HUES48 (cell line): ENCODE measurements at regions not wholly inside any gene's neighbourhood (a gene's known extent, or its start where the extent isn't known, plus 50 kb on each side); places are given as distances from the start of the nearest gene placed in this dataset.

ENCODE experiments used
- H3K27ac ChIP-seq: one replicate; pipeline ENCODE4 v1.7.0; 2013; ENCODE audit warnings: low read depth, low read length, inconsistent platforms
- H3K27me3 ChIP-seq: 2 replicates; pipeline ENCODE4 v1.6.1; 2013; ENCODE audit warnings: mild to moderate bottlenecking, low read length; ENCODE audit not compliant: control insufficient read depth, insufficient read depth
- H3K36me3 ChIP-seq: 2 replicates; pipeline ENCODE4 v1.6.1; 2013; ENCODE audit warnings: low read length; ENCODE audit not compliant: control insufficient read depth, insufficient read depth
- H3K4me1 ChIP-seq: 2 replicates; pipeline ENCODE4 v1.6.1; 2013; ENCODE audit warnings: mild to moderate bottlenecking, low read length; ENCODE audit not compliant: control insufficient read depth, insufficient read depth
- H3K4me3 ChIP-seq: 2 replicates; pipeline ENCODE4 v1.5.1; 2013; ENCODE audit warnings: mild to moderate bottlenecking, low read depth, low read length
- H3K9ac ChIP-seq: 2 replicates; pipeline ENCODE4 v1.6.1; 2013; ENCODE audit warnings: mild to moderate bottlenecking, low read depth, low read length, moderate library complexity
- H3K9me3 ChIP-seq: 2 replicates; pipeline ENCODE4 v1.6.1; 2013; ENCODE audit warnings: low read length; ENCODE audit not compliant: control insufficient read depth, insufficient read depth

- Histone ChIP-seq H3K36me3 (no peaks in the 10 kb centered on the region), H3K4me1 (0 out of 2 replicates have a peak, but pooled peaks cover 8% of the 10 kb centered on the region), H3K27me3 (no peaks in the 10 kb centered on the region), H3K4me3 (no peak overlapping the region), H3K9ac (no peak overlapping the region), H3K27ac (peak overlapping the region; percentile 37), H3K9me3 (no peaks in the 10 kb centered on the region)
These were observed 384.9 kb downstream of the MAFB start for GRCh38 chr20:40304119-40304613.

- H3K36me3 ChIP-seq = no peaks in the 10 kb centered on the region
These were observed 394.3 kb downstream of the MAFB start for GRCh38 chr20:40294747-40295146.

GRCh38 chr20:40294175-40294574 lies 394.9 kb downstream of the MAFB start:
- Histone ChIP-seq H3K4me3 (no peak overlapping the region), H3K36me3 (no peaks in the 10 kb centered on the region), H3K4me1 (peaks cover 9% of the 10 kb centered on the region; the same call in 1 of the 2 replicates), H3K27me3 (no peaks in the 10 kb centered on the region), H3K9me3 (no peaks in the 10 kb centered on the region), H3K9ac (no peak overlapping the region), H3K27ac (no peak overlapping the region)

More at GRCh38 chr20:40294747-40295146, 394.3 kb downstream of the MAFB start:
- H3K4me1 ChIP-seq = peaks cover 3% of the 10 kb centered on the region; the same call in 1 of the 2 replicates
- no peak overlapping the region for H3K27ac ChIP-seq
- H3K9ac ChIP-seq = no peak overlapping the region
- no peak overlapping the region for H3K4me3 ChIP-seq
- H3K9me3 ChIP-seq = no peaks in the 10 kb centered on the region
- H3K27me3 ChIP-seq = no peaks in the 10 kb centered on the region

DNA sequence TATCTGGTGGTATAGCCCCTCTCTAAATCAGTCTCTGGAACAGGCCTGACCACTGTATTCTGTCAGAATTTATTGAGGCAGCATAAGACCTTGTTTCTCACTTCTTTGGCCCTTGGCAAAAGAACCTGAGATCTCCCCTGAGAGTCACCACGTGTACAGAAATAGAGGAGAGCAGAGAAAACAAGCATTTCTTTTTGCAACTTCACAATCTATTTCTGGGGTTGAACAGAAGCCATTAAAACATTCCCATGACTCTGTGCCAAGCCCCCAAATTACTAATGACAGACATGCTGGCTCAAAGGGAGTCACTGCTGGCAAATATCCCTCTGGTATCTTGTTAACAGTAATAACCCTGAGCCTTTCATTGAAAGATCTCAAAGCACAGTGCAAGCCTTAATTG lies 395.3 kb downstream of the MAFB start:
- no peak overlapping the region for H3K4me3 ChIP-seq
- H3K27me3 ChIP-seq = no peaks in the 10 kb centered on the region
- H3K9ac ChIP-seq = no peak overlapping the region
- H3K36me3 ChIP-seq = no peaks in the 10 kb centered on the region
- no peak overlapping the region for H3K27ac ChIP-seq
- H3K9me3 ChIP-seq = no peaks in the 10 kb centered on the region
- peaks cover 13% of the 10 kb centered on the region for H3K4me1 ChIP-seq

GRCh38 chr20:40291493-40292135 lies 397.4 kb downstream of the MAFB start:
- H3K9me3 ChIP-seq = no peaks in the 10 kb centered on the region
- no peak overlapping the region for H3K27ac ChIP-seq
- H3K9ac ChIP-seq = no peak overlapping the region
- H3K4me3 ChIP-seq = no peak overlapping the region
- no peaks in the 10 kb centered on the region for H3K27me3 ChIP-seq
- peaks cover 30% of the 10 kb centered on the region for H3K4me1 ChIP-seq
- no peaks in the 10 kb centered on the region for H3K36me3 ChIP-seq

DNA sequence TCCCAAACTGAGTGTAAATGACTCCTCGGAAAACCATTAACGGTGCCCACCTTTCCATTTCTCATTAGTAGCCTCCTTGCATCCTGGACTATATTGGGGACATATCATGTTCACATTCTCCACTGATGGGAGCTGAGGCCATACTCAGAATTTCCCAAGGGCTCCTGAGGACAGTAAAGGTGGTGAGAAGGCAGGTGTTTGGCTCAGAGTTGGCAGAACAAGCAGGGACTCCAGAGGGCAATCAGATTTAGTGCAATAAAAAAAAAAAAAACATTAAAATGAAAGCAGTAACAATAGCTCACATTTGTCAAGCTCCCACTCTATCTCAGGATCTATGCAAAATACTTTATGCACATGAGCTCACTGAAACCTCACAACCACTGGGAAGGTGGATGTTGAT lies 401.4 kb downstream of the MAFB start:
- H3K9me3 ChIP-seq = no peaks in the 10 kb centered on the region
- H3K36me3 ChIP-seq = no peaks in the 10 kb centered on the region
- no peak overlapping the region for H3K9ac ChIP-seq
- H3K27ac ChIP-seq = no peak overlapping the region
- no peak overlapping the region for H3K4me3 ChIP-seq
- no peaks in the 10 kb centered on the region; the same call in 1 of the 2 replicates for H3K27me3 ChIP-seq
- H3K4me1 ChIP-seq = peaks cover 30% of the 10 kb centered on the region

- H3K9ac ChIP-seq = no peak overlapping the region
- H3K4me1 ChIP-seq = peaks cover 30% of the 10 kb centered on the region
- H3K9me3 ChIP-seq = no peaks in the 10 kb centered on the region
- peaks cover 5% of the 10 kb centered on the region; the same call in 1 of the 2 replicates for H3K36me3 ChIP-seq
- H3K27me3 ChIP-seq = no peaks in the 10 kb centered on the region; the same call in 1 of the 2 replicates
- no peak overlapping the region for H3K27ac ChIP-seq
- no peak overlapping the region for H3K4me3 ChIP-seq
These were observed 402.0 kb downstream of the MAFB start for GRCh38 chr20:40286975-40287531.

DNA sequence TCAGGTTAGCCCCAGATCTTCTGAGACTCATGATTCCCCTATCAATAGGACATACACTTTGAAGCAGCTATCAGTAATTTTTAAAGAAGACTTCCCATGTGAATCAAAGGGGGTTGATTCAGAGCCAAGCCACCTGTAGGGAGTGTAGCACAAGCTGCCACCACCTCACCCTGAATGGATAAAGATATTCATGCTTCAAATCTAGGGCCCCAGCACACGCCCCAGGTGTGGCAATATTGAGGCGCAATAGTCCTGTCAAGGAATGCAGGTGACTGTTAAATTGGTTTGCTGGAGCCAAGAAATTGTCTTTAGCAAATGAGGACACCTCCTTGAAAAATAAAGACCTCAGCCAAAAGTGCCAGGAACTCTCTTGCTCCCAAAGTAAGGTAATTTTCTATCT lies 404.4 kb downstream of the MAFB start:
- H3K36me3 ChIP-seq = peaks cover 5% of the 10 kb centered on the region; the same call in 1 of the 2 replicates

GRCh38 chr20:40283689-40284088 lies 405.3 kb downstream of the MAFB start:
- Histone ChIP-seq H3K9me3 (no peaks in the 10 kb centered on the region), H3K36me3 (peaks cover 5% of the 10 kb centered on the region; the same call in 1 of the 2 replicates), H3K9ac (no peak overlapping the region), H3K27ac (no peak overlapping the region), H3K4me1 (peaks cover 27% of the 10 kb centered on the region), H3K27me3 (no peaks in the 10 kb centered on the region; the same call in 1 of the 2 replicates), H3K4me3 (no peak overlapping the region)

More for the DNA sequence above, 404.4 kb downstream of the MAFB start:
- H3K9me3 ChIP-seq = no peaks in the 10 kb centered on the region
- H3K4me3 ChIP-seq = no peak overlapping the region
- H3K27me3 ChIP-seq = no peaks in the 10 kb centered on the region; the same call in 1 of the 2 replicates
- no peak overlapping the region for H3K9ac ChIP-seq
- H3K4me1 ChIP-seq = peaks cover 29% of the 10 kb centered on the region
- H3K27ac ChIP-seq = no peak overlapping the region

DNA sequence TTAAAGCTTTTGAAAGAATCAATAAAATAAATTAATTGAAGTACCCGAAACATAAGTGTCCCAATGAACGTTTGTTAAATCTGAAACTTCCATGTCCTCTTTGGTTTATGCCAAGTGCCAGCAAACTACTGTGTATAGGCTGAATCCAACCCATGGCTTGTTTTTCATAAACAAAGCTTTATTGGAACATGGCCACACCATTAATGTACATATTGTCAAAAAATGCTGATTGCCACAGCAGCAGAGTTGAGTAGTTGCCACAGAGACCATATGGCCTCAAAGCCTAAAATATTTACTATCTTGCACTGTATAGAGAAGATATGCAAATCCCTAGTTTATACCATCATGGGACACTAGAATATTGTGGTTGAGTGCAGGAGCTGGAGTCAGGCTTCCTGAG lies 406.1 kb downstream of the MAFB start:
- Histone ChIP-seq H3K36me3 (peaks cover 5% of the 10 kb centered on the region; the same call in 1 of the 2 replicates), H3K4me3 (no peak overlapping the region), H3K27me3 (no peaks in the 10 kb centered on the region; the same call in 1 of the 2 replicates), H3K9me3 (no peaks in the 10 kb centered on the region), H3K4me1 (peaks cover 27% of the 10 kb centered on the region), H3K27ac (no peak overlapping the region), H3K9ac (no peak overlapping the region)

DNA sequence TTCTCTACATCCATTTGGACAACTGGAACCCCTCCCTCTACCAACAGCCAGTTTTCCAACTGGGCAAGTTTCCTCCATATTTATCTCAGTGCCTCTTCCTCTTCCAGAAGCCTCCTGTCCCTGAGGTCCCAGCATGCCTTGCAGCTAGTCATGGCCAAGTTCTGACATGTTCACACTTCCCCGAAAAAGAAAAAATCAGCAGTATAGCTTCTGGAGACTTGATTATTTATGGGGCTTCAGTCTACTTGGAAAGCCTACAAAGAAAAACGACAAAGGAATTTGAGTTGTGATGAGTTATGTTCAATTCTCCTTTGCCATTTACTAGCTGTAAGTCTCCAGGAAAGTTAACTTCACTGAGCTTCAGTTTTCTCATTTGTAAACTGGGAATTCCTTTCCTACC lies 406.5 kb downstream of the MAFB start:
- H3K9ac ChIP-seq = no peak overlapping the region
- no peak overlapping the region for H3K27ac ChIP-seq
- no peaks in the 10 kb centered on the region; the same call in 1 of the 2 replicates for H3K27me3 ChIP-seq
- H3K9me3 ChIP-seq = no peaks in the 10 kb centered on the region
- H3K36me3 ChIP-seq = peaks cover 5% of the 10 kb centered on the region; the same call in 1 of the 2 replicates
- no peak overlapping the region for H3K4me3 ChIP-seq
- peaks cover 28% of the 10 kb centered on the region for H3K4me1 ChIP-seq
